ENCODE measurements at regions not wholly inside any gene's neighbourhood (a gene's known extent, or its start where the extent isn't known, plus 50 kb on each side); places are given as distances from the start of the nearest gene placed in this dataset.

DNA sequence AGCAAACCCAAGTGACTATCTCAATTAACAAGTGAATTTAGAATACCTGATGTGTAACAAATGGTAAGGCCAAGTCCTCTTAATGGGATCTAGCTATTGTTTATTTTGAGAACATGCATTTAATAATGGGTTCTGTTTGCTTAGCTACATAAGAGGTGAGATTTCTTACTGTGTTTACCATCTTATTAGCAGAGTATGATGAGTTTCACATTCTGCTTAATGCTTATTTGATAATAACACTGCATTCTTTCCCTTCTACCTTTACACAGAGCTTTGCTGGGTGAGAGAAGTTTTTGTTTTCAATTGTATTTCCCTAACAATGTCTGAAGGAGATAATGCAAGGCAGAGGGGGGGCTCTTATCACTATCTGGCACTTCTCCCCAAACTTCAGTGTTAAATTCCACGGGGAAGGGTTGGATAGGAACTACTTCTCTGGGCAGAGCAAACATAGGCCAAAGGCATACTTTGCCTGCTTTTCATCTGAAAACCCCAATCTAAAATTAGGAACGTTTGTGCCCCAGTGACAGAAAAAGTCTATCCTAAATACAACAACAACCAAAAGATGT is 129.0 kb upstream of the ATXN7L3B start:
- TF ChIP-seq CTCF (IDR thresholded peaks at IDR 0.05; ENCODE audit: low read depth, low read length, missing control alignments) = no peak
- no peak for DNase-seq (ENCODE audit: low read depth)
- in situ Hi-C loops (cut with HindIII; ENCODE audit: low sequenced_read_pairs) = no loop called here
- no peak overlapping the region for H3K4me3 ChIP-seq (ENCODE audit: low read depth, low read length)

- no peak overlapping the region for H3K4me3 ChIP-seq (ENCODE audit: low read depth, low read length)
- in situ Hi-C loops (cut with HindIII; ENCODE audit: low sequenced_read_pairs) = no loop called here
- TF ChIP-seq CTCF (IDR thresholded peaks at IDR 0.05; ENCODE audit: low read depth, low read length, missing control alignments) = no peak
- DNase-seq (ENCODE audit: low read depth) = peak; percentile 1
These were observed 124.9 kb upstream of the ATXN7L3B start for GRCh38 chr12:74412606-74413230.

GRCh38 chr12:74415633-74416032 is 122.0 kb upstream of the ATXN7L3B start:
- H3K4me3 ChIP-seq (ENCODE audit: low read depth, low read length) = no peak overlapping the region
- TF ChIP-seq CTCF (IDR thresholded peaks at IDR 0.05; ENCODE audit: low read depth, low read length, missing control alignments) = peak; percentile 61
- no peak for DNase-seq (ENCODE audit: low read depth)
- in situ Hi-C loops (cut with HindIII; ENCODE audit: low sequenced_read_pairs) = no loop called here

- TF ChIP-seq CTCF (IDR thresholded peaks at IDR 0.05; ENCODE audit: low read depth, low read length, missing control alignments) = no peak
- in situ Hi-C loops (cut with HindIII; ENCODE audit: low sequenced_read_pairs) = no loop called here
- no peak for DNase-seq (ENCODE audit: low read depth)
- no peak overlapping the region for H3K4me3 ChIP-seq (ENCODE audit: low read depth, low read length)
These were observed 119.1 kb upstream of the ATXN7L3B start for GRCh38 chr12:74418573-74418972.

DNA sequence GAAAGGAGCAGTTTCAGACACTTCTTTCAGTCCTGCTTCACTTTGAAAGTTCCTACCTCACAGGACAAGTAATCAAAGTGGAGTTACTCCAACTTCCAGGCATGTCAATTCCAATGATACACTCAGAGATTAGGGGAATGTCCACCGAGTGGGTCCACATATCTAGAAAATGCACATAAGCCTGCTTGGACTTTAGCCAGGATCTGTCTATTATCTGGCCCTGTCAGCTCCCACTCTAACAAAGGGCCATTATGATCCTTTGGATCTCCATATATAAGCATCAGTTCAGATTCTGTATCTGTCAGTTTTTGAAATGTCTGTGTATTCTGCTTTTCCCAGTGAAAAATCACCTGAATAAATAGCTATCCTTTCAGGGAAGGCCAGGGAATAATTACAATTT is 112.9 kb upstream of the ATXN7L3B start:
- in situ Hi-C loops (cut with HindIII; ENCODE audit: low sequenced_read_pairs) = no loop called here
- no peak for DNase-seq (ENCODE audit: low read depth)
- H3K4me3 ChIP-seq (ENCODE audit: low read depth, low read length) = no peak overlapping the region
- no peak for TF ChIP-seq CTCF (IDR thresholded peaks at IDR 0.05; ENCODE audit: low read depth, low read length, missing control alignments)

DNA sequence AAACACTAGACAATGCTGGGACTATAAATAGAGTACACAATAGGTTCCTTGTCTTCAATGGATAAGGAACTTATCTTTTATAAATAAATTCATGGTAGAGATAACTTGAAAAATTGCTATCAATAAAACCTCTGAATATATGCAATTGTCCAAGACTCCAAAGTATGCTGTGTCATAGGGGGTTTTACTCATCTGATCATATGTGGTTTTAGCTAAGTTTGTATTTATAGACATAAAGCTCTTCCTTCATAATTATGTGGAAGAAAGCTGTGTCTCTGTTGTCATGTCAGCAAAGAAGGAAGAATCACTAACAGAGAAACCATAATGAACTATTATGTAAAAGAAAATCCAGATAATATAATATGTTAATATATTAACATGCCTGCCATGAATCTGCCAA is 111.5 kb upstream of the ATXN7L3B start:
- no peak for DNase-seq (ENCODE audit: low read depth)
- TF ChIP-seq CTCF (IDR thresholded peaks at IDR 0.05; ENCODE audit: low read depth, low read length, missing control alignments) = no peak
- in situ Hi-C loops (cut with HindIII; ENCODE audit: low sequenced_read_pairs) = no loop called here
- no peak overlapping the region for H3K4me3 ChIP-seq (ENCODE audit: low read depth, low read length)
